Cerebellar cortex (tissue), 1 donor: ENCODE measurements at regions not wholly inside any gene's neighbourhood (a gene's known extent, or its start where the extent isn't known, plus 50 kb on each side); places are given as distances from the start of the nearest gene placed in this dataset.

Source experiments
- DNase-seq: peaks from one replicate; pipeline ENCODE4 v3.0.0-alpha.2; 2015; ENCODE audit warnings: low spot score

- no peak for DNase-seq
Measured at GRCh38 chr4:13126976-13127910, 356.9 kb downstream of the RAB28 start.

- no peak for DNase-seq
Measured at GRCh38 chr4:13118633-13119032, 365.5 kb downstream of the RAB28 start.

- DNase-seq = no peak
Measured at GRCh38 chr4:13117185-13117584, 367.0 kb downstream of the RAB28 start.

- DNase-seq = no peak
Measured at GRCh38 chr4:13112030-13112429, 372.1 kb downstream of the RAB28 start.

- no peak for DNase-seq
Measured at GRCh38 chr4:13109536-13109935, 374.6 kb downstream of the RAB28 start.

GRCh38 chr4:13108096-13108495 is 376.0 kb downstream of the RAB28 start:
- no peak for DNase-seq

DNA sequence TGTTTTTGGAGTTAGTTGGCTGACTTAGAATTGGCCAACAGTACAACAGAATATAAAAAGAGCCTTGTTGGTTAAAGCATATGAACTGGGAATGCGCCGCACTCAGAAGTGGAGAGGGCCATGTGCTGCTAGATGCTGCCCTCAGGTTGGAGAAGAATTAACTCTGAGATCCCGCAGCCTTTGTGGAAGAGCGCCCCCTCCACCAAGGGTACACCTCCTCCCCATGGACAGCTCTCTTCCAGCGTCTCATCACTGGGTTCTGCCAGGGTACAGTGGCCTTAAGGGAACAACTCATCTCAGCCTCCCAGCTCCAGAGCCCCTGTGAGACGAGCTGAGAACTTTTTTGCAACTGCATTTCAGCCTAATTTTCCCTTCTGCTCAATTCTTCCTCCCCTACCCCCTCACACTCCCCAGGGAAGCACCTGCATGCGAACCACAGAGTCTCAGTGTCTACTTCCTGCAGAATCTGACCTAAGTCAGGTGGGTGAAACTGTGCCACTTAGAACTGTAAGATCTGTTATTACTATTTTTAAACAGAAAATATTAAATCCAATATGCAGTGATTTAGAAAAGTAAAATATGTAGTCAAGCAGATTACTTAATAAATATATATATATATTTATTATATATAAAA is 380.6 kb downstream of the RAB28 start:
- DNase-seq = no peak

DNA sequence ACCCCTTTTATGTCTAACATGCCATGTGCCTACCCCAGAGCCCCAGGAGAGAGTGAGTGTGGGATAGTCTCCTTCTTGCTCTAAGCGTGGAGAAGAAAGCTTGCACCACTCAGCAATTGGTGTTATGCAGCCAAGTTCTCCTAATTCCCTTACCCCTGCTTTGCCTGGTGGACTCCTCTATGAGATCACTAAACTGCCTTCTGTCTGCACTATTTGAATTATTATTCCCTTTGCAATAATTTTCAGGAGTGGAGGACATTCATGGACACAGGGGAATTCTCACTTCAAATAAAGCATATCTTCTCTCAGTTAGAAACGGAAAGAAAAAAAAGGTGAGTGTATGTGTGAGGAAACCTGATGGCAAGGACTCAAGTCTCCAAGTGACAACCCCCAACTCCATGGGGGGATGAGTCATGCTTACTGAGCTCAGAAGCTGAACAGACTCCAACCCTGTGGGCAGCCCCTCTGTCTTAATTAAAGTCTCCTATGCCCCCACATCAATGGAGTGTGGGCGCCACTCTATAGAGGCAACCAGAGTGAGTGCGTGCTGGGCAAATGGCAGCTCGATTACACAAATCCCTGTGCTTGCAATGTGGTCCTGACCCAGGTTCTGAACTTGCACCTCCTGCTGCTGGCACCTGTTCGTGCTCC is 381.9 kb downstream of the RAB28 start:
- no peak for DNase-seq

DNA sequence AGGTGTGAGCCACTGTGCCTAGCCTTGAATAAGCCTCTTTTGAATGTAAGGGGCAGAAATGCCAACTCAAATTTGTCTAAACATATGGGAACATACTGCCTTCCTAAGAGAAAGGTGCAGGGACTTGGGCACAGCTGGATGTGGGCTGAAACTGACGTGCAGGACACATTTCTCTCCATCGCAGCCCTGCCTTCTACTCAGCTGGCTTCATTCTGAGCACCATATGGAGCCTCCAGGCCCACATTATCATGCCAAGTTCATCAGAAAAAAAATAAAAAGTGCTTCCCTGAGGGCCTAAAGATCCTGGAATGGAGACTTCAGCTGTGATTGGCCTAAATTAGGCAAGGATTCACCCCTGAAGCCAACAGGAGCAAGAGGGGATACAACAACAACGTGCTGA is 386.2 kb downstream of the RAB28 start:
- peak; percentile 57 for DNase-seq

DNA sequence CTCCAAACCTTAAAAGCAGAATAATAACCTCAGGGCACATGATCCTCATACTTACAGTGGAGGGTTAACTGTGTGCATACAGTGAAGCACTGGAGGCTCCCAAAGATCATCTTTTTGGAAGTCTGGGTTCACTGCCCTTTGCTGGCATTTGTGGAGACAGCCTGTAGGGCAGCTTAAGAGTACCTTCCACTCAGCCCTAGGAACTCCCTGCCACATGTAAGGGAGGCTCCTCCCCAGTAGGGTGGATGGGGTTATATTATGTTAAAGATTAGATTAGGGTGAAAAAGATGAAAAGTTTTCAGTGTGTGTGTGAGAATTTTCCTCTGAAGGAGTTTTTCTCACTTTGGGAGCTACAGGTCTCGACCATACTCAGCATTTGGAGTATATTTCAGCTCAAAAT is 388.4 kb downstream of the RAB28 start:
- no peak for DNase-seq

GRCh38 chr4:13093170-13093569 is 391.0 kb downstream of the RAB28 start:
- no peak for DNase-seq

- DNase-seq = no peak
Measured at GRCh38 chr4:13092702-13093101, 391.4 kb downstream of the RAB28 start.

DNA sequence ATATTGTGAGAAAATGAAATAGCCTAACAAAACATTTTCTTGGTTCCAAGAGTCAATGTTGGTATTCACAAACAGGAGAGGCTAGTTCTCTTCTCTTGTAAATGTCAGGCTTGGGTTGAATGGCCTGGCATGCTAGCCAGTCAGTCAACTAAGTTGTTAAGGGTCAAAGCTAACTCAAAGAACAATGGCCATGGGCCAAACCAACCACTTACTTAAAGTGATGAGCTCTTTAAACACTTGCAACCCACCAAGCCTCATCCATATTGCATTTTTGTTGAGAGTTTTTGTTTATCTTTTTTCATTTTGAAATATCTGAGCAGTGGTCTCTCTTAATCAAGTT is 394.5 kb downstream of the RAB28 start:
- DNase-seq = no peak

- DNase-seq = peak; percentile 26
Measured at GRCh38 chr4:13088726-13089658, 395.1 kb downstream of the RAB28 start.

DNA sequence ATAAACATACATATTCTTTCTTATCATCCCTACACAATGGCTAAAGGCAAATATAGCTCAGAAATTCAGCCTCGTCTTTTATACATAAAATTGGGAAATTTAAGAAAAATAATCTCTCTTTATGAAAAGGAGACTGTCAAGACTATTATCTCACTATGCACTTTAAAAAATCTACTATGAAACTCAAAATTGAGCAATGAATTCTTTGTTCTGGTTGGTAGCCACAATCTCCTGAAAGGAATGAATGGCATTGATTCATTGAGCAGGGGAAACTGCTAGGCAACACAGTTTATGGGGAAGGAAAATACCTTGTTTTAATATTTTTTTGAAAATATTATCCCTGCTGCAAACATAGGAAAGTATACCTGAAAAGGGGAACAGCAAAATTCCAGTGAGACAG is 397.1 kb downstream of the RAB28 start:
- no peak for DNase-seq

DNA sequence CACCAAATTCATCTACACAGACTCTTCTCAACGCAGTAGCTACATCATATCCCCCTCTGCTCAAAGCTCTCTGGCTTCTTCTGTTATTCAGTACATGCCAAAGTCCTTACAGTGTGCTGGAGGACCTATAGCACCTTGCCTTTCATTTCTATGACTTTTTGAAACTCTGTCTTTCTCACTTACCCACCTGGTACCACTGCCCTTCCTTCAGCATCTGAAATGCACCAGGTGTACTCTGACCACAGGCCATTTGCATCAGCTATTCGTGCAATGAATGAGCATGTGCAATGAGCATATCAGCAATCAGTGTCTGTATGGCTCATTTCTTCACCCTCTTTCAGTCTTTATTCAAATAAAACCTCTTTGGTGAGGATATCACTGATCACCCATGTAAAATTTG is 399.9 kb downstream of the RAB28 start:
- no peak for DNase-seq

DNA sequence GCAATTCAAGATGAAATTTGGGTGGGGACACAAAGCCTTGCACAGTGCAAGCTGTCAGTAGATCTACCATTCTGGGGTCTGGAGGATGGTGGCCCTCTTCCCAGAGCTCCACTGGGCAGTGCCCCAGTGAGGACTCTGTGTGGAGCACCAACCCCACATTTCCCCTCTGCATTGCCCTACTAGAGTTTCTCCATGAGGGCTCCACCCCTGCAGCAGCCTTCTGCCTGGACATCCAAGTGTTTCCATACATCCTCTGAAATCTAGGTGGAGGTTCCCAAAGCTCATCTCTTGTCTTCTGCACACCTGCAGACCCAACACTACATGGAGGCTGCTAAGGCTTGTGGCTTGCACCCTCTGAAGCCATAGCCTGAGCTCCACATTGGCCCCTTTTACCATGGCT is 402.3 kb downstream of the RAB28 start:
- DNase-seq = no peak

DNA sequence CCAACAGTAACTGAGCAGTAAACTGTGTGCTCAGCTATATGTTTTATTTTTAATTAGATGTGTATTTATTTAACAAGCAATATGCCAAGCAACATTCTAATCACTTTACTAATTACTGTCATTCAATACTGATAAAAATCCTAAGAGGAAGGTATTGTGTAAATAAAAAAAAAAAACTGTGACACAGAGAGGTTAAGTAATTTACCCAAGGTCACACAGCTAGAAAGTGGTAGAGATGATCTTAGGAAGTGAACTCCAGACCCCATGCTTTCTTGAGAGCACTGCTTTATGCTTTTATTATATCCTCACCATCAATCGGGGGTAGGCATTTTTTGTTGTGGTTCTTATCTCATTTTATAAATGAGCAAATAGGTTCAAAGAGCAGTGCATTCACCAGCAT is 417.1 kb downstream of the RAB28 start:
- no peak for DNase-seq

DNA sequence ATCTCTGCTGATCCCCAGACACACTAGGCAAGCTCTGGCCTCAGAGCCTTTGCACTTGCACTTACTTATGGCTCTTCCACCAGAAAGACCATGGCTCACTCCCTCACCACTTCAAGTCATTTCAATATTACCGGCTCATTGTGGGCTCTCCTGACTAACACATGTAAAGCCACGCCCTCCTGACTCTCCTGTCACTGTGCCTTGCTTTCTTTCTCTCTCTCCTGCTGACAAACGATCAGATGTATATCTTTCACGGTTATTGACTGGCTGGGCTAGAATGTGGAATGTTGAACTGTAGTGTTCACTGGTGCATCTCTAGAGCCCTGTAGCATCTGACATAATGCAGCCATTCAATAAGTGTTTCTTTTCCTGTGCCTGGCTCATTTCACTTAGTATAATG is 425.1 kb downstream of the RAB28 start:
- DNase-seq = no peak

DNA sequence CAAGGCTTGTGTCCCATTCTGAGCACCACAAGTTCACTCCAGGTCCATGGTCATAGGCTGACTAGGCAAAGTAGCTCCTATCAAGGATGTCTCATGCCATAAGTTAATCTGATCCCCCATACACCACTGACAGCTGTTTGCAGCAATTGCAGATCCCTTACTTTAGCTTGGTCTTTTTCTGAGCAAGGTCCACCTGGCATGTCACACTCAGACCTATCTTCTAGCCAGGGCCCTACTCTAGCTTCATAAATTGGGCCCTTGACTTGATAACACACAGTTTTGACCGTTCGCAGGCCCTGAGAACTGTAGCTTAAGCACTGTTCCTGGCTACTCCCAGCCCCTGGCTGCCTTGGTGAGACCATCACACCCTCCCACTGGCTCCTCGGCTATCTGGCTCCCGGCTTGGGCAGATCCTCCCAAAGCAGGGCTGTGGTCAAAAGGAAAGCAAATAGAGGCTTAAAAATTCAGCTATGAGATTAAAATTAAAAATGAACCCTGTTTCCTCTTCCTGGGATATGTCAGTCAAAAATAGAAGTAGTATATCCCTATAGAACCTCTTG is 427.4 kb downstream of the RAB28 start:
- no peak for DNase-seq

- no peak for DNase-seq
Measured at GRCh38 chr4:13054420-13054970, 429.6 kb downstream of the RAB28 start.
